ENCODE measurements at regions not wholly inside any gene's neighbourhood (a gene's known extent, or its start where the extent isn't known, plus 50 kb on each side); places are given as distances from the start of the nearest gene placed in this dataset.

DNA sequence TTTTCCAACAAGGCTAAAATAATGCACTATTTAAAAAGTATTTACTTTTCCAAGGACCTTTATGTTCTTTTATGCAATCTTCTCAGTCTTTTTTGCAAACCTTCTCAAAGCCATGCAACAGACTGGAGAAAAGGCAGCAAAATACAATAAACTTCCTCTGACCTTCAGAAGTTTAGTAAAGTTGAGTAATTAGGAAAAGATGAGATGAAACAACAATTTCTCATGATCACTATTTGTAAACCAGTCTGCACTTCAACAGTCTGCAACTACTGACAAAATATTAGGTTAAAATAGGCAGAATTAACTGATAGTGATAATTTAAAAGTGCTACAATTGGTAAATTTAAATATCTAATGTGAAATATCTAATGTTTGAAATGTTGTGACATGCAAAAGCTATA lies 884.9 kb upstream of the PCDH10 start:
- DNase-seq (ENCODE audit: low read depth, low spot score) (no peak), FAIRE-seq (no peak)
- dilution Hi-C loops (cut with MboI; ENCODE audit: extremely low pct_ligation_motif_present, low sequenced_read_pairs), result no loop called here
- H3K27me3 ChIP-seq (ENCODE audit: control insufficient read depth, extremely low read depth, insufficient read depth, low read length), result no peaks in the 10 kb centered on the region
- no peak overlapping the region for H3K27ac ChIP-seq (ENCODE audit: control insufficient read depth, insufficient read depth, low read length)
- H3K4me3 ChIP-seq (ENCODE audit: control insufficient read depth in 2 of 3, extremely low read depth in 1 of 3, insufficient read depth in 2 of 3, low read depth in 1 of 3, low read length in 3 of 3), result no peak overlapping the region
- H3K36me3 ChIP-seq (ENCODE audit: control insufficient read depth in 2 of 2, extremely low read depth in 1 of 2, insufficient read depth in 2 of 2, low read length in 2 of 2), result no peaks in the 10 kb centered on the region
- TF ChIP-seq CTCF (optimal IDR thresholded peaks at IDR 0.05 in 1 of 3, IDR thresholded peaks at IDR 0.05 in 1 of 3, conservative IDR thresholded peaks at IDR 0.05 in 1 of 3; ENCODE audit: extremely low read depth in 1 of 3, insufficient read depth in 2 of 3, low read length in 3 of 3) (no peak), EZH2 (IDR thresholded peaks at IDR 0.05; ENCODE audit: low read length) (no peak)
- no peak overlapping the region for H2AFZ ChIP-seq (ENCODE audit: control insufficient read depth, low read length)
- H3K4me2 ChIP-seq (ENCODE audit: control insufficient read depth, extremely low read depth, insufficient read depth, low read depth, low read length), result no peak overlapping the region
- H3K4me1 ChIP-seq (ENCODE audit: control insufficient read depth, extremely low read depth, insufficient read depth, low read length), result no peaks in the 10 kb centered on the region
- no peak overlapping the region for H3K9ac ChIP-seq (ENCODE audit: control insufficient read depth, extremely low read depth, insufficient read depth, low read length)
- no peaks in the 10 kb centered on the region for H3K79me2 ChIP-seq (ENCODE audit: control insufficient read depth, insufficient read depth, low read length)
- H3K9me1 ChIP-seq (ENCODE audit: control insufficient read depth, extremely low read depth, insufficient read depth, low read length), result no peaks in the 10 kb centered on the region
- H3K9me3 ChIP-seq (ENCODE audit: control insufficient read depth, low read depth, low read length), result no peaks in the 10 kb centered on the region
- no peaks in the 10 kb centered on the region for H4K20me1 ChIP-seq (ENCODE audit: control insufficient read depth, extremely low read depth, insufficient read depth, low read length)

GRCh38 chr4:132266374-132266773 lies 882.7 kb upstream of the PCDH10 start:
- Histone ChIP-seq H3K27me3 (ENCODE audit: control insufficient read depth, extremely low read depth, insufficient read depth, low read length) (no peaks in the 10 kb centered on the region), H3K27ac (ENCODE audit: control insufficient read depth, insufficient read depth, low read length) (no peak overlapping the region), H3K4me2 (ENCODE audit: control insufficient read depth, extremely low read depth, insufficient read depth, low read depth, low read length) (no peak overlapping the region), H3K4me3 (ENCODE audit: control insufficient read depth in 2 of 3, extremely low read depth in 1 of 3, insufficient read depth in 2 of 3, low read depth in 1 of 3, low read length in 3 of 3) (no peak overlapping the region), H3K9me1 (ENCODE audit: control insufficient read depth, extremely low read depth, insufficient read depth, low read length) (no peaks in the 10 kb centered on the region), H4K20me1 (ENCODE audit: control insufficient read depth, extremely low read depth, insufficient read depth, low read length) (no peaks in the 10 kb centered on the region), H3K4me1 (ENCODE audit: control insufficient read depth, extremely low read depth, insufficient read depth, low read length) (no peaks in the 10 kb centered on the region), H3K79me2 (ENCODE audit: control insufficient read depth, insufficient read depth, low read length) (no peaks in the 10 kb centered on the region), H3K36me3 (ENCODE audit: control insufficient read depth in 2 of 2, extremely low read depth in 1 of 2, insufficient read depth in 2 of 2, low read length in 2 of 2) (no peaks in the 10 kb centered on the region), H2AFZ (ENCODE audit: control insufficient read depth, low read length) (no peak overlapping the region), H3K9ac (ENCODE audit: control insufficient read depth, extremely low read depth, insufficient read depth, low read length) (no peak overlapping the region), H3K9me3 (ENCODE audit: control insufficient read depth, low read depth, low read length) (no peaks in the 10 kb centered on the region)
- FAIRE-seq (no peak), DNase-seq (ENCODE audit: low read depth, low spot score) (no peak)
- no peak for TF ChIP-seq EZH2 (IDR thresholded peaks at IDR 0.05; ENCODE audit: low read length)
- no peak for TF ChIP-seq CTCF (optimal IDR thresholded peaks at IDR 0.05 in 1 of 3, IDR thresholded peaks at IDR 0.05 in 1 of 3, conservative IDR thresholded peaks at IDR 0.05 in 1 of 3; ENCODE audit: extremely low read depth in 1 of 3, insufficient read depth in 2 of 3, low read length in 3 of 3)
- dilution Hi-C loops (cut with MboI; ENCODE audit: extremely low pct_ligation_motif_present, low sequenced_read_pairs), result no loop called here
